DOHH2 (cell line): ENCODE measurements at regions not wholly inside any gene's neighbourhood (a gene's known extent, or its start where the extent isn't known, plus 50 kb on each side); places are given as distances from the start of the nearest gene placed in this dataset.

Source experiments
- EZH2phosphoT487 ChIP-seq: fragments of 200-600 bp; sonication (generic); IDR thresholded peaks from 2 replicates; pipeline ENCODE4 v1.6.1; 2017; ENCODE audit warnings: borderline replicate concordance, mild to moderate bottlenecking, antibody characterized with exemption, low read length, moderate library complexity, mixed read lengths
- TF ChIP-seq, protein P1 (sequence below): fragments of 200-600 bp; sonication (generic); IDR thresholded peaks from one replicate; pipeline ENCODE4 v1.5.1; 2014; ENCODE audit warnings: antibody characterized with exemption, mild to moderate bottlenecking, low read depth, low read length; ENCODE audit not compliant: poor library complexity, severe bottlenecking

DNA sequence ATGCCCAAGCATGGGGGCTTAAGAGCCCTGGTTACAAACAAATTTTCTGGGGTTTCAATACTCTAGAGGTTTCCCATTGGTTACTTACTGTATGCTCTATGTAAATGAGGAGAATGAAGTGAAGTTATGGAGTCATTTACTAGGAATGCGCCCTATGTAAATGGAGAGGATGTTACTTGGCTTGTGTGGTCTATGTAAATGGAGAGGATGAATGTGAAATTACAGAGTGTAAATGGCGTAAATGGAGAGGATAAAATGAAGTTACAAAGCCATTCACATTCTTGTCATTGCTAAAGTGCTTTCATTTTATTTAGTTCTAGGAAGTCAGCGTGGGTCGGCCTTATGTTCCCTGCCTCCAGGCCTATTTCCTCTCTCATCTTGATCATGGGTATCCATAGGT lies 810.5 kb upstream of the ADGRL3 start:
- TF ChIP-seq, protein P1, sequence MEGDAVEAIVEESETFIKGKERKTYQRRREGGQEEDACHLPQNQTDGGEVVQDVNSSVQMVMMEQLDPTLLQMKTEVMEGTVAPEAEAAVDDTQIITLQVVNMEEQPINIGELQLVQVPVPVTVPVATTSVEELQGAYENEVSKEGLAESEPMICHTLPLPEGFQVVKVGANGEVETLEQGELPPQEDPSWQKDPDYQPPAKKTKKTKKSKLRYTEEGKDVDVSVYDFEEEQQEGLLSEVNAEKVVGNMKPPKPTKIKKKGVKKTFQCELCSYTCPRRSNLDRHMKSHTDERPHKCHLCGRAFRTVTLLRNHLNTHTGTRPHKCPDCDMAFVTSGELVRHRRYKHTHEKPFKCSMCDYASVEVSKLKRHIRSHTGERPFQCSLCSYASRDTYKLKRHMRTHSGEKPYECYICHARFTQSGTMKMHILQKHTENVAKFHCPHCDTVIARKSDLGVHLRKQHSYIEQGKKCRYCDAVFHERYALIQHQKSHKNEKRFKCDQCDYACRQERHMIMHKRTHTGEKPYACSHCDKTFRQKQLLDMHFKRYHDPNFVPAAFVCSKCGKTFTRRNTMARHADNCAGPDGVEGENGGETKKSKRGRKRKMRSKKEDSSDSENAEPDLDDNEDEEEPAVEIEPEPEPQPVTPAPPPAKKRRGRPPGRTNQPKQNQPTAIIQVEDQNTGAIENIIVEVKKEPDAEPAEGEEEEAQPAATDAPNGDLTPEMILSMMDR: no peak
- TF ChIP-seq EZH2phosphoT487: no peak
